ENCODE measurements at regions not wholly inside any gene's neighbourhood (a gene's known extent, or its start where the extent isn't known, plus 50 kb on each side); places are given as distances from the start of the nearest gene placed in this dataset.

GRCh38 chr3:137348936-137349335 lies 391.2 kb downstream of the IL20RB start:
- DNase-seq (ENCODE audit: low read depth) = no peak
- Histone ChIP-seq H3K4me1 (ENCODE audit: insufficient read depth, low read length) (no peaks in the 10 kb centered on the region), H3K27me3 (ENCODE audit: insufficient read depth, low read length) (no peaks in the 10 kb centered on the region), H3K9ac (ENCODE audit: low read length) (no peak overlapping the region), H3K4me3 (ENCODE audit: insufficient read depth, low read depth, low read length) (no peak overlapping the region), H2AFZ (ENCODE audit: low read depth, low read length) (no peak overlapping the region), H3K36me3 (ENCODE audit: insufficient read depth, low read length) (no peaks in the 10 kb centered on the region), H3K27ac (ENCODE audit: low read depth, low read length) (no peak overlapping the region), H4K20me1 (ENCODE audit: insufficient read depth, low read length) (no peaks in the 10 kb centered on the region), H3K9me3 (ENCODE audit: insufficient read depth, low read depth, low read length) (no peaks in the 10 kb centered on the region), H3K4me2 (ENCODE audit: low read length) (no peak overlapping the region), H3K79me2 (ENCODE audit: insufficient read depth, low read length) (no peaks in the 10 kb centered on the region)
- no peak for FAIRE-seq
- no peaks in the 10 kb centered on the region for H3K36me3 Mint-ChIP-seq (ENCODE audit: low read depth, unreplicated experiment)
- peaks cover 2% of the 10 kb centered on the region for H3K9me3 Mint-ChIP-seq (ENCODE audit: unreplicated experiment)
- no peak overlapping the region for H3K27ac Mint-ChIP-seq (ENCODE audit: unreplicated experiment)
- TF ChIP-seq EZH2 (IDR thresholded peaks at IDR 0.05; ENCODE audit: insufficient read depth, low read length) = no peak
- no peak for TF ChIP-seq CTCF (IDR thresholded peaks at IDR 0.05; ENCODE audit: insufficient read depth, low read depth, low read length)
- H3K4me1 Mint-ChIP-seq (ENCODE audit: low read depth, unreplicated experiment) = peaks cover 2% of the 10 kb centered on the region
- H3K27me3 Mint-ChIP-seq (ENCODE audit: low read depth, unreplicated experiment) = peaks cover 5% of the 10 kb centered on the region
- H3K4me3 Mint-ChIP-seq (ENCODE audit: unreplicated experiment) = no peak overlapping the region

- Histone ChIP-seq H2AFZ (ENCODE audit: low read depth, low read length) (no peak overlapping the region), H3K79me2 (ENCODE audit: insufficient read depth, low read length) (no peaks in the 10 kb centered on the region), H3K36me3 (ENCODE audit: insufficient read depth, low read length) (no peaks in the 10 kb centered on the region), H3K27me3 (ENCODE audit: insufficient read depth, low read length) (no peaks in the 10 kb centered on the region), H3K9me3 (ENCODE audit: insufficient read depth, low read depth, low read length) (no peaks in the 10 kb centered on the region), H3K4me1 (ENCODE audit: insufficient read depth, low read length) (no peaks in the 10 kb centered on the region), H3K4me2 (ENCODE audit: low read length) (no peak overlapping the region), H4K20me1 (ENCODE audit: insufficient read depth, low read length) (no peaks in the 10 kb centered on the region), H3K9ac (ENCODE audit: low read length) (no peak overlapping the region), H3K4me3 (ENCODE audit: insufficient read depth, low read depth, low read length) (no peak overlapping the region), H3K27ac (ENCODE audit: low read depth, low read length) (no peak overlapping the region)
- TF ChIP-seq EZH2 (IDR thresholded peaks at IDR 0.05; ENCODE audit: insufficient read depth, low read length) (no peak), CTCF (IDR thresholded peaks at IDR 0.05; ENCODE audit: insufficient read depth, low read depth, low read length) (no peak)
- H3K4me1 Mint-ChIP-seq (ENCODE audit: low read depth, unreplicated experiment) = peaks cover 2% of the 10 kb centered on the region
- H3K27ac Mint-ChIP-seq (ENCODE audit: unreplicated experiment) = no peak overlapping the region
- H3K36me3 Mint-ChIP-seq (ENCODE audit: low read depth, unreplicated experiment) = no peaks in the 10 kb centered on the region
- no peak for DNase-seq (ENCODE audit: low read depth)
- no peak overlapping the region for H3K4me3 Mint-ChIP-seq (ENCODE audit: unreplicated experiment)
- H3K27me3 Mint-ChIP-seq (ENCODE audit: low read depth, unreplicated experiment) = peaks cover 5% of the 10 kb centered on the region
- peaks cover 2% of the 10 kb centered on the region for H3K9me3 Mint-ChIP-seq (ENCODE audit: unreplicated experiment)
- FAIRE-seq = no peak
Observed at GRCh38 chr3:137349557-137350348, 392.0 kb downstream of the IL20RB start.

GRCh38 chr3:137360531-137361201 lies 402.9 kb downstream of the IL20RB start:
- Histone ChIP-seq H3K27ac (ENCODE audit: low read depth, low read length) (no peak overlapping the region), H3K4me3 (ENCODE audit: insufficient read depth, low read depth, low read length) (no peak overlapping the region), H3K79me2 (ENCODE audit: insufficient read depth, low read length) (no peaks in the 10 kb centered on the region), H3K4me2 (ENCODE audit: low read length) (no peak overlapping the region), H3K9me3 (ENCODE audit: insufficient read depth, low read depth, low read length) (peaks cover 5% of the 10 kb centered on the region), H3K36me3 (ENCODE audit: insufficient read depth, low read length) (no peaks in the 10 kb centered on the region), H3K4me1 (ENCODE audit: insufficient read depth, low read length) (no peaks in the 10 kb centered on the region), H3K27me3 (ENCODE audit: insufficient read depth, low read length) (no peaks in the 10 kb centered on the region), H2AFZ (ENCODE audit: low read depth, low read length) (no peak overlapping the region), H4K20me1 (ENCODE audit: insufficient read depth, low read length) (no peaks in the 10 kb centered on the region), H3K9ac (ENCODE audit: low read length) (no peak overlapping the region)
- Mint-ChIP-seq H3K4me3 (ENCODE audit: unreplicated experiment) (no peak overlapping the region), H3K9me3 (ENCODE audit: unreplicated experiment) (peaks cover 7% of the 10 kb centered on the region), H3K36me3 (ENCODE audit: low read depth, unreplicated experiment) (no peaks in the 10 kb centered on the region), H3K4me1 (ENCODE audit: low read depth, unreplicated experiment) (no peaks in the 10 kb centered on the region), H3K27ac (ENCODE audit: unreplicated experiment) (no peak overlapping the region), H3K27me3 (ENCODE audit: low read depth, unreplicated experiment) (no peaks in the 10 kb centered on the region)
- TF ChIP-seq EZH2 (IDR thresholded peaks at IDR 0.05; ENCODE audit: insufficient read depth, low read length) = no peak
- no peak for TF ChIP-seq CTCF (IDR thresholded peaks at IDR 0.05; ENCODE audit: insufficient read depth, low read depth, low read length)
- DNase-seq (ENCODE audit: low read depth) (no peak), FAIRE-seq (no peak)
